ENCODE measurements at regions not wholly inside any gene's neighbourhood (a gene's known extent, or its start where the extent isn't known, plus 50 kb on each side); places are given as distances from the start of the nearest gene placed in this dataset.
"Not testable (repeated sequence)": the region's sequence is repeated elsewhere in the genome, so short reads cannot be mapped to it uniquely, and the experiment has no call there.

DNA sequence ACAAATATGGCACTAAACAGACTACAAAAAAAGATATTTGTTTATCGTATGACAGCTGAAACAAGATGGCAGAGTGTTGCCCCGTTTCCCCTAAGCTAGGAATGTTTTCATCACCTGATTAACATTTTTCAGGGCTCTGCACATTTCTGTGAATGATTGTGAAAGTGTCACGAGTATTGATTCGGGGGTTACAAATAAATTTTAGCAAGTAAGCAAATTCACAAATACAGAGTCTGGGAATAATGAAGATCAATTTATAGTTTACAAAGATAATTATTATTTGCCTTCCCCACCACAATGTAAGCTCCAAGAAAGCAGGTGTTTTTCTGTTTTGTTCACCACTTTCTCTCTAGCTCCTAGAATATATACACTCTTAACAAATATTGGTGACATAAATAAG, 361.2 kb upstream of the ERCC4 start:
- DNase-seq = no peak

- DNase-seq = no peak
Measured at GRCh38 chr16:13559624-13560023, 360.3 kb upstream of the ERCC4 start.

DNA sequence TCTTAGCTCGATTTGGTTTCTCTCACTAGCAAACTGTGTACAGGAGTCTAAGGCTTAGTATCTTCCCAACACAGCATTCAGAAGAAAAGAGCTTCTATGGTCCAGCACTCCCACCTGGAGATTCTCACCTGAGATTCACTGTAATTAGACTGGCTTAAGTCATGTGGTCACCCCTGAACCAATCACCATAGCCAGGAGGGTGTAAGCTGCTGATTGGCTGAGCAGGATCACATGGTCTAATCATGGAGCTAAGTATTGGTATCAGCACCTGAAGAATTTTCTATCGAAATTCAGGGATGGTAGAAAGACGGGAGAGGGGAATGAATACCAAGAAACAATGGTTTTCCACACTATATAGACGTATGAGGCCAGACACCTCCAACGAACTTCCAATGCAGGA, 359.8 kb upstream of the ERCC4 start:
- no peak for DNase-seq

- no peak for DNase-seq
Measured at GRCh38 chr16:13561291-13562070, 358.5 kb upstream of the ERCC4 start.

DNA sequence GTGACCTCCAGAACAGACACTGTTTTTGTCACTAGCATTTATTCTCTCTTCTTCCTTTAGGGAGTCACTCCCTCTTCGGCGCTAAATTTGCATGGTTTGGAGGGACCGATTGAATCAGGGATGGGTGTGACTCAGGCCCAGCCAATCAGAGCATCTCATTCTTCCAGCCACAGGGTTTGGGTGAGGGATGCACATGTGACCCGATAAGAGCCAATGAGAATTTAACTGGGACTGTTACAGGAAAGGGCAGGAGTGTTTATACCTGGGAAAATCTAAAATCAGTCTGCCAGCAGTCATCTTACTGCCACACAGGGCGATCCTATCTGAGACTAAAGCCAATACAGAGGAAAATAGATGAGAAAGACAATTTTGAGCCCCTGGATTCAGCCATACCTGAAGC, 351.2 kb upstream of the ERCC4 start:
- DNase-seq = no peak

DNA sequence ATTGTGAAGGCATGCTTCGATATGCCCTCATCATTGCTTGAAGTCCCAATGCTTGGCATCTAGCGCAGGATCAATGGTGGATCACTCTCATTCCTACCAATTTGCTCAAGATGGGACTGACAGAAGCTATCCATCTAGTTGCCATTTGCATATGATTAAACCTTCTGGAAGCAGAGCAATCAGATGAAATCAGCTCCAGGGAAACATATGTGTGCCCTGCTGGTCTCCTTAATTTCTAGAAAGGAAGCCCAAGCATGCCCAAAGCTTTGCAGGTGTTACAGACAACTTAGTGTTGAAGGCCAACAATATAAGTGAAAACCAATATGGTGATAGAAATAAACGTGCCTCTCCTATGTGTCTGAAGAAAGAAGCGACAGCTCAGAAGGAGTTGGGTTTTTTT, 350.0 kb upstream of the ERCC4 start:
- no peak for DNase-seq

DNA sequence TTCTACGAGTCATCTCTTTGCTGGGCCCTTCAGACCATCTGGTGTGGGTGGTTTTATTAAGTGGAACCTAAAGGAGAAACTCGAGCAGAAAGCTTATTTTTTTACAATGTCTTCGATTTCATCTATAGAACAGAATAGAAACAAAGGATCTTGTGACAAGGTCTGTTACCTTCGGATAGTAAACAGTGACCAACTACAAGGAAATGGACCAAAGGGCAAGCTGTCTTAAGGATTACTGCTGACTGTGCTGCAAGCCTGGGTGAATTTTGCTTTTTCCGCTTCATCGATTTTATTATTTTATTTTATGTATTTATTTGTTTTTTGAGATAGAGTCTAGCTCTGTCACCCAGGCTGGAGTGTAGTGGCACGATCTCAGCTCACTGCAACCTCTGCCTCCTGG, 348.9 kb upstream of the ERCC4 start:
- DNase-seq = no peak

DNA sequence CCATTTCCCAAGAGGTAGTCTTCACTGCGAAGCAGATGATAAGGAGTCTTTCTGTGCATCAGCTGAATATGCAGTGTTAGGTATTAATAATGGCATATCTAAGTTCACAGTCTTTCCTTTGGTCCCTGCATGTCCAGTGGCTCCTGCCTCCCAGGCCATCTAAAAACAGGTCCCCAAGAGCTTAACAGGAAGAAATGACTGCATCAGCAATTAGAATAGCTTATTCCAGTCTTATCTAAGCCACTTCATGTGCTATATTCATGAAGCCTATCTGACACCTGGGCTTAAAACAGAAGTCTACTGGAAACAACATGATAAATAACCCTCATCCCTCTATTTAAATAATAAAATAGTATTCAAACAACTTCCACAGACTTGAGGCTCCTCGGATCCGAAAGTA, 346.1 kb upstream of the ERCC4 start:
- no peak for DNase-seq

DNA sequence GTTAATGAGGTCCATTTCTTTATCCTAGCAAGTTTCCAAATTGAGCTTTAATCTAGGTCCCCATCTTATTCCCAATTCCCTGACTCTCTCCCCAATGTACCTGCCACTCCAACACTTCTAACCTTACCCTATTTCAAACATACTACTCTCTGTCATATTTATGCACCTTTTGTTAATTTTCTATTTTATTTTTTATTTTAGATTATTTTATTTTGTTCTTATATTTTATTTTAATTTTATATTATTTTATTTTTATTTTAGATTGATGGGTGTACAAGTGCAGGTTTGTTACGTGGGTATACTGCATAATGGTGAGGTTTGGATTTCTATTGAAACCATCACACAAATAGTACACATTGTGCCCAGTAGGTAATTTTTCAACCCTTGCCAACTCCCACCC, 333.9 kb upstream of the ERCC4 start:
- no peak for DNase-seq

GRCh38 chr16:13587181-13587580, 332.8 kb upstream of the ERCC4 start:
- DNase-seq = no peak

DNA sequence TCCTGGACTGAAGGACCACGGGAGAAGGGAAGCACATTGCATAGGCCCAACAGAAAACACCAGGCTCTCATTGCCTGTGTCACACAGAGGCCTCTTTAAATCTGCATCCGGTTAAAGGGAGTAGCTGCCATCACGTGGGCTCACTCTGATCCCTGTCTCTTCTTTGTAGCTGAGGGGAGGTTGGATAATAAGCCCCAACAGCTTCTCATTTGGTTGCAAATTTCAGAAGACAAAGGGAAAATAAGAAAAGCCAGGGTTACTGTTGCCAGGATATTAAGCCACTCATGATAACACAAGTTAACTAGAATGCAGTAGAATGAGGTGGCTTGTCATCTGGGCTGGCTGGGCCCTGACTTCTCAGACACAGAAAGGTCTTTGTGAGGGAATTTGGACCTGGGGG, 325.1 kb upstream of the ERCC4 start:
- DNase-seq = no peak

DNA sequence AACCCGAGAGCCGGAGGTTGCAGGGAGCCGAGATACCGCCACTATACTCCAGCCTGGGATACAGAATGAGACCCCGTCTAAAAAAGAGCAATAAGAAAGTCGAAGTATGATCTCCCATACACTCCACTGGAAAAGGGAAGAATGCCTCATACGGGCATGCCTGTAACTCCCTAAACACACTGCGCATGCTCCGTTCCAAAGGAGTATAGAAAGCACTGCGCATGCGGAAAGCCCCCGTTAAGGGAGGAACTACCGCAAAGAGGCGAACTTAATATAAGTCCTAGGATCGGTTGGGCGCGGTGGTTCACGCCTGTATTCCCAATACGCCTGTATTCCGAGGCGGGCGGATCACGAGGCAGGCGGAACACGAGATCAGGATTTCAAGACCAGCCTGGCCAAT, 313.1 kb upstream of the ERCC4 start:
- no peak for DNase-seq

- no peak for DNase-seq
Measured at GRCh38 chr16:13607289-13607688, 312.7 kb upstream of the ERCC4 start.

GRCh38 chr16:13611596-13611995, 308.4 kb upstream of the ERCC4 start:
- no peak for DNase-seq

GRCh38 chr16:13612623-13613022, 307.3 kb upstream of the ERCC4 start:
- no peak for DNase-seq

DNA sequence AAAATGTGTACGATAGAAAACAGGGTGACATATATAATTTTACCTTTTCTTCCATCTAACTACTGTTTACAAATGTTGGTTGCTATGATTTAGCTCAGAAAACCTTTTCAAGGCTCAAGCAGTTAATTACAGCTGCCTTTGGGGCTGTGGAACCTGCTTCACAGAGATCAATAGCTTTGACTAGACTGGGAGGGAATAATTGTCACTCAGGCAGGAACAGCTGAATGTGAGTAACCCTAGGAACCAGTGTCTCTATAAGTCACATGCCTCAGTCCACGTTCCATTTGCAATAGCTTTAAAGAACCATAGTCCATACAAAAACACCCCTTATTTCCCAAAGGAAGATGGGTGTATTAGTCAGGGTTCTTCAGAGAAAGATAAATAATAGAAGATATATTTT, 306.8 kb upstream of the ERCC4 start:
- no peak for DNase-seq

- no peak for DNase-seq
Measured at GRCh38 chr16:13621639-13622038, 298.3 kb upstream of the ERCC4 start.

DNA sequence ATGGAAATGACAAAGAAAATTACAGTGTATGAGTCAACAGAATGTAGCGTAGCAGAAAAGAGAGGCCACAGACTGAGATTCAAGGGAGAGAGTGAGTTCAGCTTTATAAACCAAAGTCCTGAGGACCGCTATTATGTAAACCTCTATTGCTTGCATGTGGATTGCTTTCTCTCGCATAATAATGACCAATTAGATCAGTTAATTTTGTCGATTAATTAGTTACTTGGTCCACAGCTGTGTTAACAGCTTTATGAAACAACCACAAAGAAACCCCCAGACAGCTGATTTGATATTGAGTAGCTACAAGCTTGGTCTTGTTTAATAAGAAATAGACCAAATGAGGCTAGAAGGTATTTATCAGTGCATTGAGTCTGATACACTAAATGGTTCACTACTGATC, 291.8 kb upstream of the ERCC4 start:
- DNase-seq = no peak

- DNase-seq = no peak
Measured at GRCh38 chr16:13629704-13630103, 290.2 kb upstream of the ERCC4 start.

DNA sequence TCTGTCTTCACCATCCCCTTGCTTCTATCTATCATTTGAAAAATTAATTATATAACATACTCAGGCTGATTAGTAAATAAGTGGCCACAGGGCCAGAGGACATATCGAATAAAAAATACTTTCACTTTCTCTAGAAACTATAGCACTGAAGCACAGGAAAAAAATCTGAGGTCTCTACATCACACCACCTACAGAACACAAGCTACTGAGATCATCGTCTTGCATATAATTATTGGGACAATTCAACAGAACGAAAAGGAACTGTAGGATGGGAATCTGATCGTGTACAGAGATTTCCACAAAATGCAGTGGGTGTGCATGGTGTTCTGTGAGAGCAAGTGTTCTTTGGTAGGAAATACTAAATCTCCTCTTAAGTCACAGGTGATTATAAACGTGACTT, 289.6 kb upstream of the ERCC4 start:
- DNase-seq = no peak

- DNase-seq = no peak
Measured at GRCh38 chr16:13631213-13631767, 288.7 kb upstream of the ERCC4 start.

- no peak for DNase-seq
Measured at GRCh38 chr16:13631916-13632315, 288.0 kb upstream of the ERCC4 start.

- not testable (repeated sequence) for DNase-seq
Measured at GRCh38 chr16:13632504-13632903, 287.4 kb upstream of the ERCC4 start.

DNA sequence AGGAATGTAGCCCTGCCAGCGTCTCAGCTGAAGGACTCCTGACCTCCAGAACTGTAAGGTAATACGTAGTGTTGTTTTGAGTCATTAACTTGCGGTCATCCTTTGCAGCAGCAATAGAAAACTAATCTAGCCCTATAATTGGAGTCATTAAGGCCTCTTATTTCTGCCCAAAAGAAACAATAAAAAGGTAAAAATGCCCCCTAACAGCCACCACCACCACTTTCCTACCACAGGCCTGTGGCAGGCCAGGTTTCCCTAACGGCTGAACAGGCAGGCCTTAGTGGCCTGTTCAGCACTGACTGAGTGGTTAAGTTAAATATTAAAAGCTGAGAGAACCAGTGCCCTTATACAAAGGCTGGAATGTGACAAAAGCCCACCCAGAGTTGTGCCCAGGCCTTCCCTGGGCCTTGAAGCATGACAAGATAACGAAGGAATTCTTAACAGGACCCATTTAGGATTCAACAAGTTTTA, 286.5 kb upstream of the ERCC4 start:
- DNase-seq = no peak

- no peak for DNase-seq
Measured at GRCh38 chr16:13634253-13634652, 285.7 kb upstream of the ERCC4 start.
